ENCODE measurements at regions not wholly inside any gene's neighbourhood (a gene's known extent, or its start where the extent isn't known, plus 50 kb on each side); places are given as distances from the start of the nearest gene placed in this dataset.

DNA sequence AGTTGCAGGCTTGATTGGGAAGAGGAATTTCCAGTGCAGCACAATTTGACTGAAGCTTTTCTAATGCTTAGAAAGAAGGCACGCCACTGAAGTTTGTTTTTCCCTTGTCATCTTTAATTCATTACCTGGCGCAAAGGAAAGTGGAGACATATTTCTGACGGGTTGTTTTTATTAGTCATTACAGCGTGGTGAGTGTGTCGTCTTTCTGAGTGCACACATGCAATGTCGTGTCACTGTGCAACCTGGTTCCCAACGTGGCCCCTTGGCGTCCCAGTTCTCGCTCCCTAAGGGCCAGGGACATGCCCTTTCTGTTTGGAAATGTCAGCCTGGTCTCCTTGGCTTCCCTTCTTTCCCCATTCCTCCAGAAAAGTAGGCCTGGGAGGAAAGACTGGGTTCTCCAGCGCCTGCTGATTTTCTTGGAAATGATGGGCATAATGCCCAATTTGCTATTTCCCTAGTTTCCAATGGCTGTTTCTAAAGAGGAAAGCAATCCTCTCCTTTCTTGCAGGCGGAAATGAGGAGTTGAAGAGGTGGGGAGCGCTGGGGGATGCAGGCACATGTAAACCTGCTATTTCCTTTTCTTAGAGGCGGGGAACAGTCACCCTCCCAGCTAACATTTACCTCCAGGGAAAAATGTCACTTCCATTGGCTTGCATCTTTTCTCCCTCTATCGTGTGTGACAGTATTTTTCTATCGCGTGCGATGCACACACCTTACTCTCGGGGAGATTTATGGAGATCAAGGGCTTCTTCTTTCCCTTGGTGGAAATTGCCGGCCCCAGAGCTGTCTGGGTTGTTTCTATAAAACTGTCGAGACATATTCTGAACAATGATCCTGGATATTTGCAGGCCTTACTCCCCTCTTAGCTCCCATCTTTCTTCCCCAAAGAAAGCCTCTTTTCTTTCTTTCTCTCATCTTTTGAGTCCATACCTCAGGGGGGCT, 249.8 kb downstream of the ARHGAP12 start:
- no peak for DNase-seq (ENCODE audit: extremely low read depth in 1 of 4, low spot score in 3 of 4)
- no peaks in the 10 kb centered on the region; a peak in 1 of 5 replicates for H3K4me1 ChIP-seq (replicated peaks in 1 of 2; ENCODE audit: control insufficient read depth in 2 of 2, insufficient read depth in 2 of 2, low read length in 2 of 2)
- H3K79me2 ChIP-seq (ENCODE audit: control insufficient read depth, insufficient read depth, low read length): no peaks in the 10 kb centered on the region
- H3K4me2 ChIP-seq (ENCODE audit: insufficient read depth, low read length): no peak overlapping the region
- intact Hi-C loops (cut with micrococcal nuclease) (no loop called here), in situ Hi-C loops (cut with MboI) (no loop called here)
- no peaks in the 10 kb centered on the region for H3K9me1 ChIP-seq (ENCODE audit: control insufficient read depth, insufficient read depth, low read length)
- CTCF ChIA-PET (ENCODE audit: low intra/inter-chr PET ratio): no interaction called here
- H4K20me1 ChIP-seq (replicated peaks; ENCODE audit: control insufficient read depth, insufficient read depth, low read length): no peaks in the 10 kb centered on the region
- no peaks in the 10 kb centered on the region for H3K9me3 ChIP-seq (replicated peaks; ENCODE audit: control insufficient read depth, insufficient read depth, low read depth, low read length)
- 2% methylated on average over 20 of the region's 20 CpGs for WGBS (ENCODE audit: insufficient coverage, low coverage, missing lambda C conversion rate)
- no peaks in the 10 kb centered on the region for H3K27me3 ChIP-seq (ENCODE audit: control insufficient read depth in 2 of 2, insufficient read depth in 2 of 2, low read length in 2 of 2)
- no peaks in the 10 kb centered on the region for H3K36me3 ChIP-seq (ENCODE audit: control insufficient read depth, insufficient read depth, low read length)
- TF ChIP-seq ZNF311 (CRISPR knock-in tag; IDR thresholded peaks at IDR 0.05) (no peak), SLC30A9 (CRISPR knock-in tag; IDR thresholded peaks at IDR 0.05) (no peak), POLR3G (IDR thresholded peaks at IDR 0.05; ENCODE audit: extremely low read depth, insufficient read length, insufficient replicate concordance) (no peak), RBM15 (IDR thresholded peaks at IDR 0.05; ENCODE audit: insufficient read depth, low read length) (no peak), ZBTB12 (CRISPR knock-in tag; IDR thresholded peaks at IDR 0.05) (no peak), ZNF408 (CRISPR knock-in tag; IDR thresholded peaks at IDR 0.05; ENCODE audit: low read depth) (no peak), RHOXF2B (CRISPR knock-in tag; conservative IDR thresholded peaks at IDR 0.05) (no peak), BDP1 (IDR thresholded peaks at IDR 0.05; ENCODE audit: insufficient read depth, insufficient read length) (no peak)
- TF ChIP-seq, protein P1, sequence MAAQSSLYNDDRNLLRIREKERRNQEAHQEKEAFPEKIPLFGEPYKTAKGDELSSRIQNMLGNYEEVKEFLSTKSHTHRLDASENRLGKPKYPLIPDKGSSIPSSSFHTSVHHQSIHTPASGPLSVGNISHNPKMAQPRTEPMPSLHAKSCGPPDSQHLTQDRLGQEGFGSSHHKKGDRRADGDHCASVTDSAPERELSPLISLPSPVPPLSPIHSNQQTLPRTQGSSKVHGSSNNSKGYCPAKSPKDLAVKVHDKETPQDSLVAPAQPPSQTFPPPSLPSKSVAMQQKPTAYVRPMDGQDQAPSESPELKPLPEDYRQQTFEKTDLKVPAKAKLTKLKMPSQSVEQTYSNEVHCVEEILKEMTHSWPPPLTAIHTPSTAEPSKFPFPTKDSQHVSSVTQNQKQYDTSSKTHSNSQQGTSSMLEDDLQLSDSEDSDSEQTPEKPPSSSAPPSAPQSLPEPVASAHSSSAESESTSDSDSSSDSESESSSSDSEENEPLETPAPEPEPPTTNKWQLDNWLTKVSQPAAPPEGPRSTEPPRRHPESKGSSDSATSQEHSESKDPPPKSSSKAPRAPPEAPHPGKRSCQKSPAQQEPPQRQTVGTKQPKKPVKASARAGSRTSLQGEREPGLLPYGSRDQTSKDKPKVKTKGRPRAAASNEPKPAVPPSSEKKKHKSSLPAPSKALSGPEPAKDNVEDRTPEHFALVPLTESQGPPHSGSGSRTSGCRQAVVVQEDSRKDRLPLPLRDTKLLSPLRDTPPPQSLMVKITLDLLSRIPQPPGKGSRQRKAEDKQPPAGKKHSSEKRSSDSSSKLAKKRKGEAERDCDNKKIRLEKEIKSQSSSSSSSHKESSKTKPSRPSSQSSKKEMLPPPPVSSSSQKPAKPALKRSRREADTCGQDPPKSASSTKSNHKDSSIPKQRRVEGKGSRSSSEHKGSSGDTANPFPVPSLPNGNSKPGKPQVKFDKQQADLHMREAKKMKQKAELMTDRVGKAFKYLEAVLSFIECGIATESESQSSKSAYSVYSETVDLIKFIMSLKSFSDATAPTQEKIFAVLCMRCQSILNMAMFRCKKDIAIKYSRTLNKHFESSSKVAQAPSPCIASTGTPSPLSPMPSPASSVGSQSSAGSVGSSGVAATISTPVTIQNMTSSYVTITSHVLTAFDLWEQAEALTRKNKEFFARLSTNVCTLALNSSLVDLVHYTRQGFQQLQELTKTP (IDR thresholded peaks at IDR 0.05; ENCODE audit: low read depth in 1 of 2, partially characterized antibody in 2 of 2): no peak
- TF ChIP-seq, protein P2, sequence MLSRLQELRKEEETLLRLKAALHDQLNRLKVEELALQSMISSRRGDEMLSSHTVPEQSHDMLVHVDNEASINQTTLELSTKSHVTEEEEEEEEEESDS (CRISPR knock-in tag; IDR thresholded peaks at IDR 0.05): no peak
- no peak for ATAC-seq
- H2AFZ ChIP-seq (ENCODE audit: low read depth, low read length): no peak overlapping the region
- H3K27ac ChIP-seq (ENCODE audit: extremely low read depth, low read depth, low read length): no peak overlapping the region
- no peak overlapping the region for H3K4me3 ChIP-seq
- BruUV-seq (replicated peaks): no TSS peak
- no peak overlapping the region for H3K9ac ChIP-seq (ENCODE audit: insufficient read depth in 1 of 2, low read depth in 2 of 2, low read length in 2 of 2)
- POLR2A ChIA-PET: no interaction called here
- no peak for FAIRE-seq
